GM10266 (cell line): ENCODE measurements at regions not wholly inside any gene's neighbourhood (a gene's known extent, or its start where the extent isn't known, plus 50 kb on each side); places are given as distances from the start of the nearest gene placed in this dataset.

ENCODE experiments used
- DNase-seq: peaks from one replicate; pipeline ENCODE4 v3.0.0; 2012; ENCODE audit errors: extremely low spot score
- TF ChIP-seq, protein P1 (sequence below): IDR thresholded peaks from 2 replicates; pipeline ENCODE4 v1.5.1; 2012; ENCODE audit warnings: mild to moderate bottlenecking, low read depth; ENCODE audit not compliant: control insufficient read depth, insufficient read depth; ENCODE audit errors: missing control alignments

DNA sequence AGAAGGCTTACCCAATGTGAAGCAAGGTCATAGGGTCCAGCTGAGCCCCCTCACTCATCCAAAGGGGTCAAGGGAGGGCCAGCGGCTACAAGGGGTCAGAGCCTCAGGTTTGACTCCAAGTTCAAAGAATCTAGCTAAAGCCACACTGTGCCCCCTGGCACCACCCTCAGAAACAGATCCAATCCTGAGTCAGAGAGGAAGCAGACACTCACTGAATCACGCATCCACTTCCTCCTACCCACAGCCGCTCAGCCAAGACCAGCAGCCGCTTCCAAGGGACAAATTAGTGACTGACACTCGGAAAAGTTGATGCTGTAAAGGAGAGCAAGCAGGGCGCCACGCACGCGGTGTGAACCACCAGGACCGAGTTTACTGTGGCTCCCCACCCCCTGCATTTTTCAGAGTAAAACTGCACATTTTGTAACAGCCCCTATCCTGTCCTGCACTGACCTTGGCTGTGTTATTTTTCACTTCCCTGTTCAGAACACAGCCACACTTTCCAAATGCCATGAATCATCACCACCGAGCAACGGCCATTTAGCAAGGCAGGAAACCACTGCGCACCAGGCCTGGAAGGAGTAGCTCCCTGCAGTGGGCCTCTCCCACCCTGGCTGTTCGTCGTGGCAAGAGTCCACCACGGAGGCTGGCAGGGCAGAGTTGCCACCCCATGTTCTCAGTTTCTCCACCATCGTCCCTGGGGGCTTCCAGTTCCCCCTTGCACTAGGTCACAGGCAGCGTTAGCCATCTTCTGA, 147.8 kb downstream of the TOMM20 start:
- peak; percentile 56 for DNase-seq
- TF ChIP-seq, protein P1, sequence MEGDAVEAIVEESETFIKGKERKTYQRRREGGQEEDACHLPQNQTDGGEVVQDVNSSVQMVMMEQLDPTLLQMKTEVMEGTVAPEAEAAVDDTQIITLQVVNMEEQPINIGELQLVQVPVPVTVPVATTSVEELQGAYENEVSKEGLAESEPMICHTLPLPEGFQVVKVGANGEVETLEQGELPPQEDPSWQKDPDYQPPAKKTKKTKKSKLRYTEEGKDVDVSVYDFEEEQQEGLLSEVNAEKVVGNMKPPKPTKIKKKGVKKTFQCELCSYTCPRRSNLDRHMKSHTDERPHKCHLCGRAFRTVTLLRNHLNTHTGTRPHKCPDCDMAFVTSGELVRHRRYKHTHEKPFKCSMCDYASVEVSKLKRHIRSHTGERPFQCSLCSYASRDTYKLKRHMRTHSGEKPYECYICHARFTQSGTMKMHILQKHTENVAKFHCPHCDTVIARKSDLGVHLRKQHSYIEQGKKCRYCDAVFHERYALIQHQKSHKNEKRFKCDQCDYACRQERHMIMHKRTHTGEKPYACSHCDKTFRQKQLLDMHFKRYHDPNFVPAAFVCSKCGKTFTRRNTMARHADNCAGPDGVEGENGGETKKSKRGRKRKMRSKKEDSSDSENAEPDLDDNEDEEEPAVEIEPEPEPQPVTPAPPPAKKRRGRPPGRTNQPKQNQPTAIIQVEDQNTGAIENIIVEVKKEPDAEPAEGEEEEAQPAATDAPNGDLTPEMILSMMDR = no peak

DNA sequence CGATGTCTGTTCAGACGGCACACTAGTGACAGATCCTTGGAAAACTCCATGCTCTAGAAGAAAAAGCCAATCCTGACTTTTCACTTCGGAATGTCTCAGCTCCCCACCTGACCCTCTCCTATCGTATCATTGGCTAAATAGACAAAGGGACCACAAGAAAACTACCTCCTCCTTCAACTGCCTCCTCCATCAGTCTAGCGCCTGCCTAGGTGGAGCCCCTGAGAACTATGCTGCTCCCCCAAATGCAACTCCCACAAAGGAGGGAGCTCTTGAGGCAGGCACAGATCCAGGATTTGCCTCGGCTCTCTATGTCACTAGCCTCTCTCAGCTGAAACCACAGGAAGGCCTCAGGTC, 148.4 kb downstream of the TOMM20 start:
- no peak for DNase-seq

DNA sequence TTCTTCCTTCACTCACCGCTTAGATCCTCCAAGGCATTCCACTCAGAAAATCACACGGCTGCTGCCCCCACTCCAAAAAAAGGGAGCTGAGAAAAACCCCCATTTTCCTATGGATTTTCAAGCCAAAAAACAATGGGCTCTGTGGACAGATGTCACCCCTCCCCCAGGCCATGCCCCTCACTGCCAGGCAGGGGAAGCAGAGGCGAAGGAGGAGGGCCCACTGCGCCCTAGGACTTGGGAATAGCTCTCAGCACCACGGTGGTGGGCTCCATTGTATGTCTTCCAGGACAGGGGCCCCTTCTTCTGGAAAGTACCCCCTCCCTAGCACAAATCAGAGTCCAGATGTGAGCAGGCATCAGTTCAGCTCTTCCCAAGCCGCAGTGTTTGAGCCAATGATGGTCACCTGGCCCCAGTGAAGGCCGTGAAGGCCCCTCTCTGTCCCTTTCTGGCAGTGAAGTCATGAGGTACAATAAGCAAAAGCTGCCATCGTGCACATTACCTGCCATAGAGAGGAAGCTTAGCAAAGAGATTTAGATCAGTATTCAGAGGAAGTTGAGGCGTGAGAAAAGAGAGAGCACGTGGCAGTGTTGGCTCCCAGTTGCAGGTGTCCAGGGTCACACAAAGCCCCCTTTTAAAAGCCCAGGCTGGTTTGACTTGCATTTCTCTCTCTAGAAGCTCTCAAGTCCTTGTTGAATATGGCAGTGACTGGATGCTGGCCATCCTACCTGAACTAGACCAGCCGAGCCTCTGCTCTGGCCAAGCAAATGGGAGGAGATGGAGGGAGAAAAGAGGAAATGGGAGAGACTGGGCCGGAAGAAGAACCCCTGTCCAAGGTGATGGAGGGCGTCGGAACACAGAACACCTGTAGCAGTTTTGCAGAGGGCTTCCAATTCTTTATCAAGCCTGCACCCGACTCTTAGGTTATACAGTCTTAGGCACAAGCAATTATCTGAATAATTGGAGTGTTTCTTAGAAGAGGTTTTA, 149.0 kb downstream of the TOMM20 start:
- DNase-seq = no peak
- TF ChIP-seq, protein P1 = no peak

More for the DNA sequence above, 148.4 kb downstream of the TOMM20 start:
- TF ChIP-seq, protein P1 = no peak

DNA sequence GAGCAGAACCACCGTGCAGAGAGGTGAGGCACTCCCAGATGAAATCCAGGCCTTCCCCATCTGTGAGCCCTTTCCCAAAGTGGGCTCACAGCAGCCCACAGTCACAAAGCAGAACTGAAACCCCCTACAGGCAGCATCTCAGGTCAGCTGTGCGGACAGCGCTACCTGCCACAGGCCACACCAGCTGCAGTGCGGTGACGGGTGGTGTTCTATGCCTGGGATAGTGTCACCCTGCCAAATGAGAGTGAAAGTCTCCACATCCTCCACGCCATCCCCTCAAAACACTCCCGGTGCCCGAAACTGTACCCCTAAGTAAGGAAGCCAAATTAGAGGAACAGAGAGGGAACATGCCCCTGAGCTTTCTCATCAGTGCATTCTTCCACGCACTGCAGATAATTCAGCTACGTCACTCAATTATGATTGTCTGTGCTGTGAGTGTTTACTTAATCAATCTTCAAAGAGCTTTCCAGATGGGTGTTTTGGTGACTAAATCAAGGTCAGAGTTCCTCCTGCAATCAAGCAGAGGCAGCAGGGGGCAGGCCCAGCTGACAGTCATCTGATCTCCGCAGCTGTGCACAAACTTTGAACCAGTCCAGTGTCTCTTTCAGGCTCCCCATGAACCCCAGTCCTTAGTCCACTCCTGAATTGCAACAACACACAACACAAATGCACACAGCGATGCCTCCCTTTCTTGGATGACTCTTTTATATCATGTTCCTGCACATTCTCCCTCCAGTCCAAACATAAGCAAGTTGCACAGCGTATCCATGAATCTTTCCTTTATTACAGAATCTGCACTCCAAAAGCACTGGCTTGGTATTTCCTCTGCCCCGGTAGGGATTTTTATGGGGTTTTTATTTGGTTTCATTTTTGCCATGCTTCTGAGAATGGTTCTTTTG, 150.0 kb downstream of the TOMM20 start:
- DNase-seq = peak; percentile 53
- TF ChIP-seq, protein P1 = no peak

DNA sequence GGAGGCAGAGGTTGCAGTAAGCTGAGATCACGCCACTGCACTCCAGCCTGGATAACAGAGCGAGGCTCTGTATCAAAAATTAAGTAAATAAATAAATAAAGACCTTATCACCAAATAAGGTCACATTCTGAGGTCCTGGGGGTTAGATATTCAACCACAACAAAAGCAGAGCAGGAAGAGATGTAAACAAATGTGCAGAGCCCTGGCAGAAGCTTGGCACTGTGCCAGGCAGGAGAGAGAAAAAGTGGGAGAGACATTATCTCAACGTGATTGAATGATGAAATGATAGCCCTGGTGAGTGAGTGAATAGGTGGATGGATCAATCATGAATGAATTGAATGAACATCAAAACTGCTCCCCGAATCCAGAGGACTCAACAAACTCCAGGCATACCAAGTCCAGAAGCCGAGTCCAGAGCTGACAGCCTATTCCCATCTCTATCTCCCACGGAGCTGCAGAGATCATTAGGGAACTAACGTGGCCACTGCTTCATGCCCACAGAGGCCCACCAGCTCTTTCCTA, 150.7 kb downstream of the TOMM20 start:
- TF ChIP-seq, protein P1 = no peak
- no peak for DNase-seq

DNA sequence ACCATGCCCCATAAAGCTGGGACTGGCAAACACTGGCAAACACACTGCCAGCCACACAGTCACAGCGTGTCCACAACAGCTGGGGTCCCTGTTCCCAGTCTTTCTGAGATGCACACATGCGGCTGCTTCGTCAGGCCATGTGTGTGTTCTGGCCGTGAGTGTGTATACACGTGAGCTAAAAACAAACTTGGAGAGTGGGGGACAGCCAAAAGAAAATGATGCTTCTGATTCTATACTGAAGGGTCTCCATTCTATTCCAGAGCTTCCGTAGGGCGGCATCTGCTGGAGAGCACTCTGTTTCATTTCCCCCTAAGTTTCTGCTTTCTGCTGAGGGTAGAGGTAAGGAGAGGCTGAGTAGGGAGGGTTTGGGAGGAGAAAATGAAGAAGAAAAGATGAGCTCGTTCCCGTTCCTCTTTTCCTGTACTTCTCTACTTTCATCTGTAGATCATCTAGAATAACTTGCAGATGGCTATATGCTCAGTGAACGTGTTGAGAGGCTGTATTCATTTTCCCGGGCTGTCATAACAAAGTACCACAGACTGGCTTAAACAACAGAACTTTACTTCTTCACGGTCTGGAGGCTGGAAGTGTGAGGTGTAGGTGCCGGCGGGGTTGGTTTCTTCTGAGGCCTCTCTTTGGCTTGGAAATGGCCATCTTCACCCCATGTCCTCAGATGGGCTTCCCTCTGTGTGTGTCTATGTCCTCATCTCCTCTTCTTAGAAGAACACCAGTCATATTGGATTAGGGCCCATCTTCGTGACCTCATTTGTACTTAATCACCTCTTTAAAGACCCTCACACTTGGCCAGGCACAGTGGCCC, 151.6 kb downstream of the TOMM20 start:
- TF ChIP-seq, protein P1 = no peak
- DNase-seq = no peak
